Type B pancreatic cell (in vitro differentiated cells): ENCODE measurements at regions not wholly inside any gene's neighbourhood (a gene's known extent, or its start where the extent isn't known, plus 50 kb on each side); places are given as distances from the start of the nearest gene placed in this dataset.

Experiments used
- DNase-seq: peaks from one replicate; pipeline ENCODE4 v3.0.0; 2021; ENCODE audit warnings: mixed read lengths; ENCODE audit not compliant: unreplicated experiment; ENCODE audit errors: extremely low spot score
- H3K27ac Mint-ChIP-seq: 2 replicates; pipeline ENCODE4 v1.8.0; 2021; ENCODE audit warnings: mild to moderate bottlenecking, mixed read lengths
- H3K27me3 Mint-ChIP-seq: 2 replicates; pipeline ENCODE4 v1.8.0; 2021; ENCODE audit warnings: mixed read lengths
- H3K36me3 Mint-ChIP-seq: 2 replicates; pipeline ENCODE4 v1.8.0; 2021; ENCODE audit warnings: mixed read lengths
- H3K4me1 Mint-ChIP-seq: one replicate; pipeline ENCODE4 v1.8.0; 2021; ENCODE audit warnings: mixed read lengths; ENCODE audit not compliant: unreplicated experiment
- H3K4me3 Mint-ChIP-seq: 2 replicates; pipeline ENCODE4 v1.8.0; 2021; ENCODE audit warnings: mild to moderate bottlenecking, mixed read lengths
- H3K9me3 Mint-ChIP-seq: 2 replicates; pipeline ENCODE4 v1.8.0; 2021; ENCODE audit warnings: mixed read lengths
- TF ChIP-seq, protein P1 (sequence below): fragments of 200-600 bp; sonication (generic); conservative IDR thresholded peaks from 2 replicates; pipeline ENCODE4 v1.5.0; 2021; ENCODE audit warnings: antibody characterized with exemption, mild to moderate bottlenecking

DNA sequence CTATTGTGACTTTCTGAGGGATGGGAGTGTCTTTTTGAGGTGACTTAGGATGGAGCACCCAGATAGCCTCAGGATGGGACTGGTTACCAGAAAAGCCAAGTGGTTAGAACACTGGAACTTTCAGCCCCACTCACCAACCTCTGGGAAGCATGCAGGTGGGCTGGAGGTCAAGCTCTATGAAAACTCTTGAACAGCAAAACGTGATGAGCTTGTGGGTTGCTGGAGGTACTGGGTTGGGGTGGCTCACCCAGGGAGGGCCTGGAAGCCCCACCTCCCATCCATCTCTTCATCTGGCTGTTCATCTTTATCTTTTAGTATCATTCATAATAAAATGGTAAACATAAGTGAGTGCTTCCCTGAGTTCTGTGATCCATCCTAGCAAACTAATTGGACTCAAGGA is 216.4 kb downstream of the SPP2 start:
- Mint-ChIP-seq H3K36me3 (no peaks in the 10 kb centered on the region), H3K4me1 (no peaks in the 10 kb centered on the region), H3K27me3 (no peaks in the 10 kb centered on the region), H3K4me3 (no peak overlapping the region), H3K9me3 (no peaks in the 10 kb centered on the region), H3K27ac (no peak overlapping the region)
- no peak for DNase-seq
- TF ChIP-seq, protein P1, sequence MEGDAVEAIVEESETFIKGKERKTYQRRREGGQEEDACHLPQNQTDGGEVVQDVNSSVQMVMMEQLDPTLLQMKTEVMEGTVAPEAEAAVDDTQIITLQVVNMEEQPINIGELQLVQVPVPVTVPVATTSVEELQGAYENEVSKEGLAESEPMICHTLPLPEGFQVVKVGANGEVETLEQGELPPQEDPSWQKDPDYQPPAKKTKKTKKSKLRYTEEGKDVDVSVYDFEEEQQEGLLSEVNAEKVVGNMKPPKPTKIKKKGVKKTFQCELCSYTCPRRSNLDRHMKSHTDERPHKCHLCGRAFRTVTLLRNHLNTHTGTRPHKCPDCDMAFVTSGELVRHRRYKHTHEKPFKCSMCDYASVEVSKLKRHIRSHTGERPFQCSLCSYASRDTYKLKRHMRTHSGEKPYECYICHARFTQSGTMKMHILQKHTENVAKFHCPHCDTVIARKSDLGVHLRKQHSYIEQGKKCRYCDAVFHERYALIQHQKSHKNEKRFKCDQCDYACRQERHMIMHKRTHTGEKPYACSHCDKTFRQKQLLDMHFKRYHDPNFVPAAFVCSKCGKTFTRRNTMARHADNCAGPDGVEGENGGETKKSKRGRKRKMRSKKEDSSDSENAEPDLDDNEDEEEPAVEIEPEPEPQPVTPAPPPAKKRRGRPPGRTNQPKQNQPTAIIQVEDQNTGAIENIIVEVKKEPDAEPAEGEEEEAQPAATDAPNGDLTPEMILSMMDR = no peak

DNA sequence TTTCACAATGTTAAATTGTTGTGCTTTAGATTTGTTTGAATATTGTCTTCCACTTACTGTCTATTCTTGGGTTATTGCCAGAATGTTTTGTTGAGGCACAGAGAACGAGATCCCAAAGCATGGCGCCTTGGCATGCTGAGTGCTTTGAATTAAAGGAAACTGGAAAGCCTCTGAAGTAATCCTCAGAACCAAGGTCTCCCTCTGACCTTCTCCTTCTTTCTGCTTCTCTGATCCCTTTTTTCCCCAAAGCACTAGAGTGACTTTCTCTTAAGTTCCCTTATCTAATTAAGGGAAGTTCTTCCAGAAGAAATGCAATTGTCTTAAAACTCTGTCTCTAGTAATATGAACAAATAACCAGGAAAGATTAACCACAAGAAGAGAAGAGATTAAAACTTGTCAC is 214.7 kb downstream of the SPP2 start:
- H3K9me3 Mint-ChIP-seq = no peaks in the 10 kb centered on the region
- no peaks in the 10 kb centered on the region for H3K36me3 Mint-ChIP-seq
- H3K27ac Mint-ChIP-seq = no peak overlapping the region
- H3K27me3 Mint-ChIP-seq = no peaks in the 10 kb centered on the region
- no peak for DNase-seq
- no peaks in the 10 kb centered on the region for H3K4me1 Mint-ChIP-seq
- TF ChIP-seq, protein P1 = no peak
- H3K4me3 Mint-ChIP-seq = no peak overlapping the region

DNA sequence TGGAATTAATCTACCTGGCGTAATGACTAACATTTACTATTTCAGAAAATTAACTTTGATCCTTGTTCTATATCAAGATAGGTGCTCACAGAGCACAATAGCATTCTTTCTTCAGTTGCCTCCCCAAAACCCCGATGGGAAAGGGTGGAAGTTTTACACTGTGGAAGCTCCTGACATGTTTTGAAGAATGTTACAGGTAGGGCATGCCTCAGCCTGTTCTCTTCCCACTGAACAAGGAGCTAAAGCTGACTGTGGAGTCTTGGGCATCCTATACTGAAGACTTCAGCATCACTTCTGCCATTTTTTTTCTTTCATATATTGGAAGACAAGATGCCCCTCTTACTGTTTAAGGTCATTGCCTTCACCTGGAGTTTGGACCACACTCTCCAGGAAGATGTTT is 211.2 kb downstream of the SPP2 start:
- TF ChIP-seq, protein P1 = no peak
- no peak for DNase-seq
- peaks cover 12% of the 10 kb centered on the region for H3K4me1 Mint-ChIP-seq
- H3K27me3 Mint-ChIP-seq = no peaks in the 10 kb centered on the region
- peaks cover 3% of the 10 kb centered on the region for H3K9me3 Mint-ChIP-seq
- no peak overlapping the region for H3K27ac Mint-ChIP-seq
- H3K36me3 Mint-ChIP-seq = no peaks in the 10 kb centered on the region
- H3K4me3 Mint-ChIP-seq = no peak overlapping the region

DNA sequence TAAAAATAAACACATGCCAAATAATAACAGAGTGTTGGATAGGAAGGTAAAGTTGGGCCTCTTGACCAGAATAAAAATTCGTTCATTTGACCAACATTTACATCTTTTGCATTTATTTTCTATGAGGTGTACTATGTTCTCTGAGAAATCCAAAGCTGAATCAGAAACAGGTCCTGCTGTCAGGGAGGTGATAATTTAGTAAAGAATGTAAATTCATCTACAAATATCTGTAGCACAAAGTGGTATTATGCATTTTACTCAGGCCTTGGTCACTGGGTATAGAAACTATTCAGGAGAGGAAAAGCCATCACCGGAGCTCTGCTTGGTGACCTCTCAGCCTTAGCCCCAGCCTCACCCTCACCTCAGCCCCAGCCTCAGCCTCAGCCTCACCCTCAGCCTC is 208.9 kb downstream of the SPP2 start:
- TF ChIP-seq, protein P1 = no peak
- Mint-ChIP-seq H3K27ac (no peak overlapping the region), H3K4me3 (no peak overlapping the region), H3K27me3 (no peaks in the 10 kb centered on the region), H3K36me3 (no peaks in the 10 kb centered on the region), H3K9me3 (peaks cover 3% of the 10 kb centered on the region), H3K4me1 (peaks cover 16% of the 10 kb centered on the region)
- DNase-seq = no peak

DNA sequence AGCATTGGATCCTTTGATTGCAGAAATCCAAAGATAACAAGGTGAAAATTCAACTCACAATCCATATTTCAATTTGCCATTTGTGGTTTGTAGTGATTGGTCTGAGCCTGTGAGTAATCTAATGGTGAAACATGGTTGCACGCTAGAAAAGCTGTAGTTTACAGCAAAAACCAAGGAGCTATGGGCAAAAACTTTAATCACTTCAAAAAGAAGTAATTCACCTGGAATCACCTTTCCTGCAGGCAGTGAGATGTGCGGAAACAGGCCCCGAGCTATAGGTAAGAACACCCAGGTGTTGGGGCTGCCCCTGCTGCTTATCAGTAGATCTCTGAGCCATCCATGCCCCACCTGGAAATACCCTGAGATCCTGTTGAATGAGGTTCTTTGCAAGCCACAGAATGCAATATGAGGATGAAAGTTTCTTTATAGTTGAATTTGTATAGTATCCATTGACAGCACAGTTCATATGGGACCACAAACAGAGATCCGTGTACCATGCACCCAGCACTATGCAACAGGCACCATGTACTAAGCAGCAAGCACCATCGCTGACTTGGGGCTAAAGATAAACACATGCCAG is 208.2 kb downstream of the SPP2 start:
- Mint-ChIP-seq H3K27ac (peak overlapping the region; percentile 23), H3K9me3 (peaks cover 3% of the 10 kb centered on the region), H3K36me3 (no peaks in the 10 kb centered on the region), H3K4me1 (peaks cover 16% of the 10 kb centered on the region), H3K27me3 (no peaks in the 10 kb centered on the region), H3K4me3 (no peak overlapping the region)
- DNase-seq = no peak
- TF ChIP-seq, protein P1 = no peak
